NCI-H2227 treated with DMSO at 0.1 percent for 48 hours (cell line): ENCODE measurements at regions not wholly inside any gene's neighbourhood (a gene's known extent, or its start where the extent isn't known, plus 50 kb on each side); places are given as distances from the start of the nearest gene placed in this dataset.
"Not testable (repeated sequence)": the region's sequence is repeated elsewhere in the genome, so short reads cannot be mapped to it uniquely, and the experiment has no call there.

Experiments
- DNase-seq: peaks from one replicate; lab custom pipeline; 2025; lab: John Stamatoyannopoulos, UW

DNA sequence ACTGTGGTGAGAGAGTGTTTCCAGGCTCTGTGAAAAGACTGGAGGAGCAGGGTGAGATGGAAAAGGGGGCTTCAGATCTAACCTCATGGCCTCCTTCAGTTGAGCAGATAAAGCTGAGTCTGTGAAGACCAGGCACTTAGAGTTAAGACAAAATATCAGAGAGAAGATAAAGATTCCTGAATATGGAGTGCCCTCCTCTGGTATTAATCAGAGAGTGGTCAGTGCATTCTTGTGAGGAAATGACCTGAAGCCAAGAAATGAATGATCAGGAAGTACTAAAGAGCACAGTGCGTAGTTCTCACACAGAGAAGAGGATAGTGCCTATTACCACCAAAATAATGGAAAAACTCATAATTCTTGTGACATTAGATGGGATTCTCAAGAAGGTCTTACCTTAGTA is 1417.0 kb upstream of the ACO1 start:
- no peak for DNase-seq

DNA sequence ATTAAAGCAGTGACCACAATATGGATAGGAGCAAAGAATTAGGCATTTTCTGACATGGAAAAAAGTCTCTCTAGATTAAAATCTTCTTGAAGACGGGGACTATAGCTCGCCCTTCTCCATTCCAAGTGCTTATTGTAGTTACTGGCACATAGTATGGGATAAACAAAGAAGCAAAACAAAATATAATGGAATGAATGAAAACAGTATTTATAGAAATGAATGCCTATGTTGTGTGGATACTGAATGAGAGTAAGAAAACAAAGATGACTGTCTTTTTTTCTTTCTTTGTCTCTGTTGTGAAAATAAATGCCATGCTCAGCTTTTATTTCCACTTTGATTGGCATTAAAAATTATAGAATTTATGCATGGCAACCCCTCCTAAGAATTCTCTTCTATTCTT is 1414.3 kb upstream of the ACO1 start:
- peak; percentile 18 for DNase-seq

DNA sequence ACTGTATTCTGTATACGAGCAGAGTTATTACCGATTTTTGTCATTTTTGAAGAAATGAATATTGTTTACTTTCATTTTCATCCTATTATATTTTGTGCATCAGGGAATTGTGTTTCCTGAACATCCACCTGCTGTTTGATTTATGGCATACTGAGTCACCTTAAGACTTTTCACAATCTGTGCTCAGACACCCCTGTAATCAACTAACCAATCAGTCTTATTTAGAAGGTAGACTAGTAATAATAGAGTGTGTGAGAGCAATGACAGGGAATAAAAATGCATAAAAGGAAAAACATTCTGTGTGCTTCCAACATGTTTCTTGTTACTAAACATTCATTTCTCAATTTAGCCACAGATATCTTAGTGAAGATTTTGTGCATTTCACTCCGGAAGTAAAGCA is 1413.6 kb upstream of the ACO1 start:
- DNase-seq: peak; percentile 82

DNA sequence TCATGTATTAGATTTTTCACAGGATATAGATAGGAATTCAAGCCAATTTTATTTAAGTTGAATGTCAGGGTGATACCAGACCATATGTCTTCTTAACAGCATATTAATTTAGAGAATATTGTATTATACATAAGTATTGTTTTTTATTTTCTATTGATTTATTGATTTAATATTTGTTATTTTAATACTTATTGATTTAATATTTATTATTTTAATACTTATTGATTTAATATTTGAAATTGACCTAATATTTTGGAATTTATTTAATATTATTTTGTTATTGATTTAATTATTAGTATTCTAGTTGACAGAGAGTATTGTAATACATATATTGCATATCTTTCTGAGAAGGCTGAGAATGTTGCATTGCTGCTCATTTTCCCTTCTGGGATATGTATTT is 1411.8 kb upstream of the ACO1 start:
- no peak for DNase-seq

DNA sequence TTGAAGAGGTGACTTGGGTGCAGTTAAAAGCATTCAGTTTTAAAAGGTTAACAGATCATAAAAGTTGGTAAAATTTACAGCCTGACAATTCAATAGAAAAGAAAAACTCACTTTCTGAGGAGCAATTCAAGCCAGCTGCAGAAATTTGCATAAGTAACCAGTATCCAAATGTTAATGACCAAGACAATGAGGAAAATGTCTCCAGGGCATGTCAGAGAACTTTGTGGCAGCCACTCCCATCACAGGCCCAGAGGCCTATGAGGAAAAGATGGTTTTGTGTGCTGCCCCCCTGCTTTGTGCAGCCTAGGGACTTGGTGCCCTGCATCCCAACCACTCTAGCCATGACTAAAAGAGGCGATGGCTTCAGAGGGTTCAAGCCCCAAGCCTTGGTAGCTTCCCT is 1406.5 kb upstream of the ACO1 start:
- DNase-seq: no peak

DNA sequence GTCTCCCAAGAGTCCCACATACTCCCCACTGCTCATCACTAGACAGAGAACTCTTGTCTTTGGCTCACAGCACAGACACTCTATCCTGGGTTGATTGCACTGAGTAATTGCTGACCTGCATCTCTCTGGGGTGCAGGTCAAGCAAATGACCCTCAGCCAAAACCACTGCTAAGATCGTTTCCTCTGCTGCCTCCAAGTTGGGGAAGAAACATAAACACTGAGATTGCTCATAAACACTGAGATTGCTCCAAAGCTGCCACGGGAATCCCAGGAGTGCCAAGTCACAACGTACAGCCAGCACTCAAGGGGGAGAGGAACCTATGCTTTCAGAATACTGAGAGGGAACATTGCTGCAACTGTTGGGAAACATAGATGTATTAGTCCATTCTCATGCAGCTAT is 1402.1 kb upstream of the ACO1 start:
- DNase-seq: no peak

DNA sequence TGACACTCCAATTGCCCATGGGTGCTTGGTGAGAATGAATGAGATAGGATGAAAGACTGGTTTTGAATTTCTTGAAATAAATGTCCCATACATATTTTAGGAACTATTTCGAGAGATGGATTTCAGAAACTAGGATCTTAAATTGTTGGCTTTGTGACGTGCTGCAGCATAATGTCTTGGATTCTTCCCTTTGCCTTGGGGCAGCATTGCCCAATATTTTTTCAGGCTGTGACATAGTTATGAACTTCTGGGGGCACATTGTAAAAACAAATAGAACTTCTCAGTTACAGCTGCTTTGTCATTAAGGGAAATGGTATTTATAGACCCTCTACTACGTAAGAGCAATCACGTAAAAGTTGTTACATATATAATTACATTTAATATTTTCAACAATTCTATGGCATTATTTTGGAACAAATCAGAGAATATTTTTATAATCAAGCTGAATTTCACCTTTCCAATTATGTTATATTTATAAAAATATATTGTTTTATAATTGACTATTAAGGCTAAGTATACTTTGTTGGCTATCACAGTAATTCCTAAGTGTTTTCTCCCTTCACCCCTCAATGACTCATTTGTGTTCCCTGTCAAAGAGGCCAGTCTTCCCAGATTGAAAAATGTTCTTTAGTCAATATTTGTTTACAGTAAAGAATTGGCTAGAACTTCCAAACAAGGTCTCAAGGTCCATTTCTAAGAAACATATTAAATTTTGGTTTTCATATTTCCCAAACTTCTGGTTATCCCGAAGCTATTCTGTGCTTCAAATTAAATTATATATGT is 1388.3 kb upstream of the ACO1 start:
- DNase-seq: no peak

DNA sequence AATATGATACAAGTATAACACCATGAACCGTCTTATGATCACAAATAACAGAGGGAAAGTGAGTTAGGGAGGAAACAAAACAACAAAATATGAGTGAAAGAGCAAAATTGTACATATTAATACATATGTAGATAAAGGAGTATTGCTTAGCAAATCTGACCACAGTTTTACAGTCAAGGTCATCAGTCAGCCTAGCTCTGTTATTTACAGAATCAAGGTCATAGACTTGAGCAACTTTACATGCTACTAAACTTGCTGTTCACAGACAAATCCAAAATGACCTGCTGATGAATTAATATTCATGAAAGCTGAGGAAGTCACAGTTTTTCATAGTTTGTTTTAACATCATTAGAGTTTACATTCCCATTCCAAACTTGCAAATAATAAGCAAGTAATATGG is 1387.7 kb upstream of the ACO1 start:
- DNase-seq: no peak

DNA sequence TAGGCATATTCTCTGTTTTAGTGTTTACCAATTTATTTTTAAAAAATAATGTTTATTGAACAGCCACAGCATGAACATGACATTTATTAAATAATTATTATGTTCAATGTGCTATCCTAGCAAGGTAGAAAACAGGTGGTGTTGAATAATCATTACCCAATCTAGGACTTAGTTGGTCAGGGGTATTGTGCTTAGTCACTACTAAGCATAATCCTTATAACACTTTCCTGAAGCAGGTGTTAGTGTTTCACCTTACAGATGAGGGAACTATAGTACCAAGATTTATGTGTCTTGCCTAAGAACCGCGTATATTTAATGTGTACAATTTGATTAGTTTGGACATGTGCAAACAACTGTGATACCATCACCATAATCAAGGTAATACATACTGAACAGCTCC is 1387.2 kb upstream of the ACO1 start:
- DNase-seq: no peak

DNA sequence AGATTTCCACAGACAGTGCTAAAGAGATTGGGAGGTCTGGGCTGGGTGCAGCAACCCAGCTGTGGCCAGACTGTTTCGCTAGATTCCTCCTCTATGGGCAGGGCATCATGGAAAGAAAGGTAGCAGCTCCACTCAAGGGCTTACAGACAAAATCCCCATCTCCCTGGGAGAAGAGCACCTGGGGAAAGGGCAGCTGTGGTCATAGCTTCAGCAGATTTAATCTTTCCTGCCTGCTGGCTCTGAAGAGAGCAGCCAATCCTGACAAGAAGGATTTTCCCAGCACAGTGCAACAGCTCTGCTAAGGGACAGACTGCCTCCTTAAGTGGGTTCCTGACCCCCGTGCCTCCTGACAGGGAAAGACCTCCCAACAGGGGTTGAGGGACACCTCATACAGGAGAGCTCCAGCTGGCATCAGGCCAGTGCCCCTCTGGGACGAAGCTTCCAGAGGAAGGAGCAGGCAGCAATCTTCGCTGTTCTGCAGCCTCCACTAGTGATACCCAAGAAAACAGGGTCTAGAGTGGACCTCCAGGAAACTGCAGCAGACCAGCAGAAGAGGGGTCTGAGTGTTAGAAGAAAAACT is 1379.3 kb upstream of the ACO1 start:
- no peak for DNase-seq

DNA sequence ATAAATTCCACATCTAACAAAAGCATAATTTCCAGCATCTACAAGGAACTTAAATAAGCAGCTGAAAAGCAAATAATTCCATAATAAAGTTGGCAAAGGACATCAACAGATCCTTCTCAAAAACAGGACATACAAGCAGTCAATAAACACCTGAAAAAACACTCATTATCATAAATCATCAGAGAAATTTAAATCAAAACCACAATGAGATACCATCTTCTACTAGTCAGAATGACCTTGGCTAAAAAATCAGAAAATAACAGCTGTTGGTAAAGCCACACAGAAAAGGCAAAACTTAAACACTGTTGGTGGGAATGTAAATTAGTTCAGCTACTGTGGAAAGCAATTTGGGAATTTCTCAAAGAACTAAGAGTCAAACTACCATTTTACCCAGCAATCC is 1371.1 kb upstream of the ACO1 start:
- DNase-seq: no peak

DNA sequence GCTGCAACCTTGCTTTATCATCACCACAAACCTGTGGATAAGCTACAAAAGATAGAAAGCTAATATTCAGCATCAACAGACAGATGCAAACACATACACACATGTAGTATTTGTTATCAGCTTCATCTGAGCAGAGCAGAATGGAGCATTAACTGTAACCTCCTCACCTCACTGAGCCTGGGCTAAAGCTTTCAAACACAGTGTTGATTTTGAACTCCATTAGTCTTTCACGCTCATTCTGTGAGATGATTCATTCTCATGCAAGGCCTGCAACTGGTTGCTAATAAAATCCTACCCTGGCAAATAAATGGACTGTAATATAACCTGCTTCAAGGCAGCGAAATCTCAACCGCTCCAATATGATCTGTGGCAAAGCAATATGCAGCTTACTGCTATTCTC is 1360.6 kb upstream of the ACO1 start:
- DNase-seq: peak; percentile 35

DNA sequence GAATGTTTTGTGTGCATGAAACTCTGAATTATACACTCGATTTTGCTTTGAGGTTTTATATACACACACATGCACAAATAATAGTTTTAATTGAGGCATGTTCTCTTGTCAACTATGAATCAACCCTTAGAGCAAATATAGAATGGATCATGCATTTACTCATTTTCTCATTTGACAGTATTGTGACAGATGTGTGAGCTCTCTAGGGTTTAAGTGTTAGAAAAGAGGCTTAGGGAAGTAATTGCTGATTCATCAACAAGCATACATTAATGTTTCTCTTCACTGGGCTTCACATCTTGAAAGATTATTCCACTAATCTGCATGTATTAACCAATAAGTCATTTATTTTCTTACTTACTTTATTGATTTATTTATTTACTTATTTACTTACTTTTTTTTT is 1356.8 kb upstream of the ACO1 start:
- DNase-seq: no peak

DNA sequence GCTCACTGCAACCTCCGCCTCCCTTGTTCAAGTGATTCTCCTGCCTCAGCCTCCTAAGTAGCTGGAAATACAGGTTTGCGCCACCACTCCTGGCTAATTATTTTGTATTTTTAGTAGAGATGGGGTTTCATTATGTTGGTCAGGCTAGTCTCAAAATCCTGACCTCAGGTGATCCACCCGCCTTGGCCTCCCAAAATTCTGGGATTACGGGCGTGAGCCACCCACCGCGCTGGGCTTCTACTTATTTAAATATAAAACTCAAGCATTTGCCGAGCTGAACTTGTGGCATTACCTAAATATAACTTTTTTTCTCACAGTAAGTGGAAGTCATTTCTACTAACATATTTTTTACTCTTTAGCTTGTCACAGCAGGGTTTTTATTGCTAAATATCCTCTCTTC is 1356.3 kb upstream of the ACO1 start:
- no peak for DNase-seq

DNA sequence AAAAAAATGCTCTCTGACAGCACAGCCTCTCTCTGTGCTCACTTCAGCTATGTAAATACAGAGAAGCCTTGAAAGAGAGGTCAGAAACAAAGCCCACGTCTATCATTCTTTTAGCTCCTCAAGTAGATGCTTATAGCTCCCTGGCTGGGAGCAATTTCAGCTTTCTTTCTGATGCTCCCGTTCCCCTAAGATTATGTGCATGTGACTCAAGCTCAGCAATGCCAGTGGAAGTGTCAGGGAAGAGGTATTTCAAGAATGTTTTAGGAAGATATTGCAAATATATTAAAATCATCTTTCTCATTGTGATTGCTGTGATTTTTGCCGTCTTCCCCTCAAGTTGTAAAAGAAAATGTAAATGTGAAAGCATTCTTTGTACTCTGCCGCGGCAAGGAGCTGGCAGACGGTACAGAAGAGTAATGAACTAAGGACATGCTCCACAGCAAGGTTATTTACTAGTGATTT is 1353.7 kb upstream of the ACO1 start:
- peak; percentile 79 for DNase-seq

DNA sequence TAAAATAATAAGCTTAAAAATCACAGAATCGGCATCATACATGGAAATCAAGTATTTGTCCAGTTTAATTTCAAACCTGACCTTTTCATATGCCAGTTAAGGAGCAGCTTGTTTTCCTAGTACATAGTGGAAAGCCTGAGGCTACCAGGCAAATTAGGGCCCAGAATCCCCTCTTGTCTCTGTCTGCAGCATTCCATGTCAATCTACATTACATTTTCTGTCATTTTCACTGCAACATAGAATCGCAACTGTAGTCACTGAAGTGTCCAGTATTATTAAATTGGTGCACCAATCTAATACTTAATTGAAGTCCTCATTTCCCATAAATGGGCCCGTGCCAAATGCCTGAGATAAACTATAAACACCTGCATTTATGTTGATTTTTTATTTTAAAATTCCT is 1352.2 kb upstream of the ACO1 start:
- DNase-seq: no peak

DNA sequence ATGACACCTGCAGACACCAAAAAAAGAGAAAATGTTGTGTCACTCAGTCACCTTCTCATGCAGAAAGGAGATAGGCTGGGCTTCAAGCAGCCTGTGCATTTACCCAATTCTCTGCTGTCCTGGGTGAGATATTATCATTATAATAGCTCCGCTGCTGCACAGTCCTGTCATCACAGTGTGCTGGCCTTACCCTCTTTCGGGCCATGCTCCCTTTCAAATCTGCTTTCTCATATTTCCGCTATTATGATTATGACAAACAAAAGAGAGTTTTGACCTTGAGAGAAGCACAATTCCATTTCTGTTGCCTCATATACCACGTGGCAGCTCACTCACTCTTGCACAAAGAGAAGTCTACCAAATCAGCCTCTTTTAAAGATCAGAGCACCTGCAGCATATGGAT is 1350.1 kb upstream of the ACO1 start:
- DNase-seq: peak; percentile 25

DNA sequence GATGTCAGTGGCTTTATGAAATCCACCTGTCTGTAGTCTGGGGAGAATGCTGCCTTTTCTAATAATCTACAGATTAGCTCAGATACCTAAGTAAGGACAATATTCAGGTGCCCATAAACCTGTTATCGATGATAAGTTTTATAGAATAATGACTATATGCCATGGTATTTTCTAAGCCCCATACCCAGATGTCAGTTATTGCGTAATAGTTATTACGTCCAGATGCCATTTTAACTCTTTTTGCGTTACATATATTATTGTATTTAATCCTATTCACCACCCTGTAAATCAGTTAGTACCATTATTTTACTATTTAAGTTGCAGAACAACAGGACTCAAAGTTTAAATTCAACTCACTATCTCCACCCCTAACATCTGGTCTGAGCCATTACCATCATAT is 1343.9 kb upstream of the ACO1 start:
- no peak for DNase-seq

DNA sequence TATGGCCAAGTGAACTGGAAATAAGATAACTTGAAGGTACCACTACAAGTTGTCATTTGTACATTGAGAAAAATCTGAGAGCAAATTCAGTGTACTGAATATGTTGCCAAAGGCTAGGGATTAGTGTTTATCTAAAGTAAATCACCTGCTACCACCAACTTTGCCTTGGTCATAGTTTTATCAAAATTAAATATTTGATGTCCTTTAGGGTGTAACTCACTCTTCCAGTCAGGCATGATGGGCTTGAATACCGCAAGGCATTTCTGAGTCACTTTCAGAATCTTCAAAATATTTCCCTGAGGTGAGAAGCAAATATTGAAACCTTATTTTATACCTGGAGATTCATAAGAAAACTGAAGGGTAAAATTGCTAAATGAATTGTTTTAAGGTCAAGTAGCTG is 1338.6 kb upstream of the ACO1 start:
- DNase-seq: no peak

DNA sequence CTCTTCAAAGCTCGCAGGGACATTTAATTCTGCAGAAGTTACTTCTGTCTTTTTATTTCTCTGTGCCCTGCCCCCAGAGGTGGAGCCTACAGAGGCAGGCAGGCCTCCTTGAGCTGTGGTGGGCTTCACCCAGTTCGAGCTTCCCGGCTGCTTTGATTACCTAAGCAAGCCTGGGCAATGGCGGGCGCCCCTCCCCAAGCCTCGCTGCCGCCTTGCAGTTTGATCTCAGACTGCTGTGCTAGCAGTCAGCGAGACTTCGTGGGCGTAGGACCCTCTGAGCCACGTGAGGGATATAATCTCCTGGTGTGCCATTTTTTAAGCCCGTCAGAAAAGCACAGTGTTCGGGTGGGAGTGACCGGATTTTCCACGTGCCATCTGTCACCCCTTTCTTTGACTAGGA is 1322.9 kb upstream of the ACO1 start:
- not testable (repeated sequence) for DNase-seq

DNA sequence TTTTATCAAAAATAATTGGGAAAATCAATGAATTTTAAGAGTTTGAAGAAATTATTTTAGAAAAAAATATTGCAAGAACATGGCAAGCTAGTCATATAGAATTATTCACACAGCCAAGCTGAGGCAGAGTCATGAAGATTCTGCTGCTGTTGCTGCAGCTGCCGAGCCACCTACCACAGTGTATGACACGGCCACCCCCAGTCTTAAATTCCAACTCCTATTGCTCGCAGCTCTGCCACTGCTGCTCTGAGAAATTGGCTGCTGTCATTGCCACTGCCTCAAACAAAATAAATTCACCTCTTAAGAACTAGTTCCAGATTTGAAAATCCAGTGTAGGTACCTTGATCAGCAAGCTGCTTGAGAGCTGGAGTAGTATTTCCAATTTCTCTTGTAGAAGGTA is 1318.8 kb upstream of the ACO1 start:
- DNase-seq: no peak

DNA sequence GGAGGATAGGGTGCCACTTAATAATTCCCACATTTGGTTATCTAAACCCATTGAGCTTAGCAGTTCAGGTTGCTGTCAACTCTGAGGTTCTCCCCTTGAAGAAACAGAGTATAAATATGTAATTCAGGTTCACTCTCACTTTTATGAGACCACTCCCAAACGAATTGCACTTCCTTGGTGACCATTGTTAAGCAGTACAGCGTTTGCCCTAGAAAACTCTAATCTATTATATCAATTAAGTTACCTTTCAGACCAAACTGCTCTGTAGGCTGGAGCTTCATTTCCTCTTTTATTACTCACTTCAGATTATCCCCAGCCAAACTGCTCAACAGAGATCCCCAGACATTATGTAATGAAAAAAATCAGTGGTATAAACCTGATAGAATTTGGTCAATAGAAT is 1317.0 kb upstream of the ACO1 start:
- no peak for DNase-seq

DNA sequence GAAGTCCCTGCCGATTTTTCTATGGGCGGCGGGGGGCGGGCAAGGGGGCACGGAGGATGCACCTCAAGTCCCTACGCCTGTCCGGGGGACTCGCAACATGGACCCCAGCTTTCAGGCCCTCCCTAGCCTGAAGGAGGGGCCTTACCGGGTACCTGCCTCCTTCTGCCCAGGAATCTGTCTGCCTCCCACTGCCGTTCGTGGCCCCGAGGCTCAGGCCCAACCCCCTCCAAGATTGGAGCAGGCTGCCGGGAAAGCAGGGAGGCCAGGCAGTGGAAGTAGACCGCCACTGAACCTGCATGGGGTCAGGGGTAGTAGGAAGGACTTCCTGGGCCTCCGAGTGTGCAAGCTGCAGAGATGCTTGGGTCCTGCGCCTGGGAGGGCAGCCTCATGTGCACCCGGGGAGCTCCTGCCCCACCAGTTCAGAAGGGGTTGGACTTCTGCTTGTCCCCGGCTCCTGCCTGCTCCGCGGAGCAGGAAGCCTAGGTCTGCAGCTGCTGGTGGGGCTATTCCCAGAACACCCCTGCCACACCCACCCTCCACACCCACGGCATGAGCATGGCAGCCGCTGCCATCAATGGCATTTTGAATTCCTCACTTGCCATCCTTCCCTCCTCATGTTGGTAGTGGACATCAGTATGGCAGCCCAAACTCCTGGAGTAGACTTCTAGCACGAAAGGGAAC is 1312.7 kb upstream of the ACO1 start:
- no peak for DNase-seq

DNA sequence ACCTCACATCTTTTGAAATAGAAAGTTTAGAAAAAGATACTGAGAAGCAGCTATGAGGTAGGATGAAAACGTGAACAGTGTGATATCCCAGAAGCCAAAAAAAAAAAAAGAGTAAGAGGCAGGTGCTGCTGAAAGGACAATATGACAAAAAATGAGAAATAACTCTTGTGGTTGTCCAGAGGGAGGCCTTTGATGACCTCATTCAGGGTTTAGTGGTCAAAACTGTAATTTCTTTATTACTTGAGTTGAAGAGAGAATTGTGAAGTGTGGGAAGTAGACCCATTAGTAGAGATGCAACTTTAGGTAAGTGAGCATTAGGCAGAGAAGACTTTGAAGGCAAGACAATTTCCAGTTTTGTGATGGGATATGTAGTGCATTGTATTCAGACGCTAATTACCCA is 1306.3 kb upstream of the ACO1 start:
- no peak for DNase-seq
